ENCODE measurements at regions not wholly inside any gene's neighbourhood (a gene's known extent, or its start where the extent isn't known, plus 50 kb on each side); places are given as distances from the start of the nearest gene placed in this dataset.
A peak's percentile ranks its signal among the peaks of the same experiment; 100 is the strongest.
"Not testable (repeated sequence)": the region's sequence is repeated elsewhere in the genome, so short reads cannot be mapped to it uniquely, and the experiment has no call there.

- Histone ChIP-seq H3K27me3 (peaks cover 22 to 85% (median 75%) of the 10 kb centered on the region in 11 experiments), H3K36me3 (no peaks in the 10 kb centered on the region), H3K4me2 (peak overlapping the region in 2 of 11 experiments; percentile 12 to 13; a peak in 1 of 22 replicates), H3K9ac (no peak overlapping the region), H3K9me3 (replicated peaks in 1 of 11) (no peaks in the 10 kb centered on the region), H3K27ac (no peak overlapping the region), H3K4me1 (peaks cover 0 to 11% (median 0%) of the 10 kb centered on the region in 10 experiments; a peak in 5 of 20 replicates), H4K20me1 (no peaks in the 10 kb centered on the region), H3K4me3 (no peak overlapping the region)
- TF ChIP-seq Cebpa-rat (IDR thresholded peaks at IDR 0.05): no peak
These were observed 1180.2 kb downstream of the FAM133A start for GRCh38 chrX:94854251-94854650.

DNA sequence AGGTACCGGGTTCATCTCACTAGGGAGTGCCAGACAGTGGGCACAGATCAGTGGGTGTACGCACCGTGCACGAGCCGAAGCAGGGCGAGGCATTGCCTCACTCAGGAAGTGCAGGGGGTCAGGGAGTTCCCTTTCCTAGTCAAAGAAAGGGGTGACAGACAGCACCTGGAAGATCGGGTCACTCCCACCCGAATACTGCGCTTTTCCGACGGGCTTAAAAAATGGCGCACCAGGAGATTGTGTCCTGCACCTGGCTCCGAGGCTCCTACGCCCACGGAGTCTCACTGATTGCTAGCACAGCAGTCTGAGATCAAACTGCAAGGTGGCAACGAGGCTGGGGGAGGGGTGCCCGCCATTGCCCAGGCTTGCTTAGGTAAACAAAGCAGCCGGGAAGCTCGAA, 1188.5 kb downstream of the FAM133A start:
- H3K4me1 ChIP-seq; H3K36me3 ChIP-seq; H4K20me1 ChIP-seq; H3K9me3 ChIP-seq (replicated peaks in 1 of 11); H3K9ac ChIP-seq; H3K4me3 ChIP-seq; H3K4me2 ChIP-seq; H3K27ac ChIP-seq: not testable (repeated sequence)
- peaks cover 8 to 49% (median 33%) of the 10 kb centered on the region in 11 experiments; a peak in 20 of 22 replicates for H3K27me3 ChIP-seq

GRCh38 chrX:94871640-94872039, 1197.6 kb downstream of the FAM133A start:
- no peak for TF ChIP-seq Cebpa-rat (IDR thresholded peaks at IDR 0.05)
- H3K9me3 ChIP-seq (replicated peaks in 1 of 11): peaks cover 0 to 13% (median 9%) of the 10 kb centered on the region in 11 experiments; a peak in 15 of 22 replicates
- H3K36me3 ChIP-seq: no peaks in the 10 kb centered on the region
- H3K27me3 ChIP-seq: peaks cover 23 to 53% (median 42%) of the 10 kb centered on the region in 11 experiments; a peak in 20 of 22 replicates
- H4K20me1 ChIP-seq: no peaks in the 10 kb centered on the region; a peak in 1 of 22 replicates
- H3K4me3 ChIP-seq: no peak overlapping the region
- no peaks in the 10 kb centered on the region for H3K4me1 ChIP-seq
- H3K4me2 ChIP-seq: no peak overlapping the region
- no peak overlapping the region for H3K9ac ChIP-seq
- no peak overlapping the region for H3K27ac ChIP-seq

GRCh38 chrX:94901849-94902248, 1227.8 kb downstream of the FAM133A start:
- H3K9ac ChIP-seq: no peak overlapping the region
- peaks cover 0 to 10% (median 0%) of the 10 kb centered on the region in 11 experiments; a peak in 2 of 22 replicates for H4K20me1 ChIP-seq
- H3K36me3 ChIP-seq: no peaks in the 10 kb centered on the region
- H3K4me3 ChIP-seq: no peak overlapping the region
- no peak overlapping the region for H3K27ac ChIP-seq
- no peak for TF ChIP-seq Cebpa-rat (IDR thresholded peaks at IDR 0.05)
- H3K4me1 ChIP-seq: no peaks in the 10 kb centered on the region
- peaks cover 0 to 6% (median 0%) of the 10 kb centered on the region in 11 experiments; a peak in 2 of 22 replicates for H3K9me3 ChIP-seq (replicated peaks in 1 of 11)
- peaks cover 16 to 93% (median 83%) of the 10 kb centered on the region in 11 experiments for H3K27me3 ChIP-seq
- no peak overlapping the region for H3K4me2 ChIP-seq

DNA sequence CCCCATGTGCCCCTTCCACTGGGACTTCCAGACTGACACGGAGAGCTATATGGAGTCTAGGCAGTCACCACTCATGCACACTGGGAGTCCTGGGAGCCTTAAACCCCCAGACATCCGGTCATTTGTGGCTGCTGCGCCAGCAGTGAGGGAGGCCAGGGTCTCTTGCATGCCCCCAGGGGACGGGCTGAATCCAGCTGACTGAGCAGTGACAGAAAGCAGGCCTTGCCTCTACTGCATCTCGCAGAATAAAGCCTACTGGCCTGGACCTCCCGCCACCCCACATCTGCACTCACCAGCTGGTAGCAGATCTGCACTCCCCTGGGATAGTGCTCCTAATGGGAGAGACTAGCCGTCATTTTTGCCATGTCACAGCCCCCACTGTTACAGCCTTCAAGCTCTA, 1234.2 kb downstream of the FAM133A start:
- H3K9ac ChIP-seq: no peak overlapping the region
- H3K4me2 ChIP-seq: no peak overlapping the region
- no peaks in the 10 kb centered on the region for H3K36me3 ChIP-seq
- H4K20me1 ChIP-seq: peaks cover 0 to 6% (median 0%) of the 10 kb centered on the region in 11 experiments; a peak in 1 of 22 replicates
- H3K27me3 ChIP-seq: peaks cover 31 to 92% (median 69%) of the 10 kb centered on the region in 11 experiments
- H3K27ac ChIP-seq: no peak overlapping the region
- no peaks in the 10 kb centered on the region for H3K4me1 ChIP-seq
- no peak for TF ChIP-seq Cebpa-rat (IDR thresholded peaks at IDR 0.05)
- H3K4me3 ChIP-seq: no peak overlapping the region
- no peaks in the 10 kb centered on the region for H3K9me3 ChIP-seq (replicated peaks in 1 of 11)

DNA sequence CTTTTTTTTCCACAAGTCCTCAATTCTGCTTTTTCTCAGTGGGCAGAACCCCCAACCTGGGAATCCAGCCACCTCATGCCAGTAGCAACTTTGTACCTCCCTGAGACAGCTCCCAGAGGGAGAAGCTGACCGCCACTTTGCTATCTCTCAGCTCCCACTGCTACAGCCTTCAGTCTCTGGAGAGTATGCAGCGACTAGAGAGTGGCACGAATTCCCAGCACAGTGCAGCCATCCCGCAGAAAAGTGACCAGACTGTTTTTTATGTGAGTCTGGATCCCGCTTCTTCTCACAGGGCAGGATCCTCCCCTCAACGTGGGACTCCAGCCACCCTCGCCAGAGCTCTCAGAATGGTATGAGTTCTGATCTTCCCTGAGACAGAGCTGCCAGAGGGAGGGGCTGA, 1234.6 kb downstream of the FAM133A start:
- no peak for TF ChIP-seq Cebpa-rat (IDR thresholded peaks at IDR 0.05)
- H3K9ac ChIP-seq: no peak overlapping the region
- H4K20me1 ChIP-seq: peaks cover 0 to 6% (median 0%) of the 10 kb centered on the region in 11 experiments; a peak in 1 of 22 replicates
- no peaks in the 10 kb centered on the region for H3K4me1 ChIP-seq
- H3K27me3 ChIP-seq: peaks cover 31 to 92% (median 68%) of the 10 kb centered on the region in 11 experiments
- no peak overlapping the region for H3K4me2 ChIP-seq
- no peak overlapping the region for H3K4me3 ChIP-seq
- no peaks in the 10 kb centered on the region for H3K9me3 ChIP-seq (replicated peaks in 1 of 11)
- no peak overlapping the region for H3K27ac ChIP-seq
- no peaks in the 10 kb centered on the region for H3K36me3 ChIP-seq

GRCh38 chrX:94914235-94914634, 1240.2 kb downstream of the FAM133A start:
- Histone ChIP-seq H3K9ac (no peak overlapping the region), H4K20me1 (peaks cover 0 to 4% (median 0%) of the 10 kb centered on the region in 11 experiments; a peak in 1 of 22 replicates), H3K27ac (no peak overlapping the region), H3K9me3 (replicated peaks in 1 of 11) (no peaks in the 10 kb centered on the region), H3K4me2 (no peak overlapping the region), H3K36me3 (no peaks in the 10 kb centered on the region), H3K4me1 (no peaks in the 10 kb centered on the region), H3K27me3 (peaks cover 29 to 94% (median 79%) of the 10 kb centered on the region in 11 experiments), H3K4me3 (no peak overlapping the region)
- no peak for TF ChIP-seq Cebpa-rat (IDR thresholded peaks at IDR 0.05)

GRCh38 chrX:94932278-94932965, 1258.4 kb downstream of the FAM133A start:
- Histone ChIP-seq H3K9ac (no peak overlapping the region), H4K20me1 (no peaks in the 10 kb centered on the region), H3K4me3 (no peak overlapping the region), H3K27ac (no peak overlapping the region), H3K36me3 (no peaks in the 10 kb centered on the region), H3K4me2 (no peak overlapping the region), H3K27me3 (peaks cover 17 to 89% (median 86%) of the 10 kb centered on the region in 11 experiments; a peak in 21 of 22 replicates), H3K4me1 (no peaks in the 10 kb centered on the region), H3K9me3 (replicated peaks in 1 of 11) (peaks cover 0 to 19% (median 11%) of the 10 kb centered on the region in 11 experiments; a peak in 13 of 22 replicates)
- TF ChIP-seq Cebpa-rat (IDR thresholded peaks at IDR 0.05): no peak

DNA sequence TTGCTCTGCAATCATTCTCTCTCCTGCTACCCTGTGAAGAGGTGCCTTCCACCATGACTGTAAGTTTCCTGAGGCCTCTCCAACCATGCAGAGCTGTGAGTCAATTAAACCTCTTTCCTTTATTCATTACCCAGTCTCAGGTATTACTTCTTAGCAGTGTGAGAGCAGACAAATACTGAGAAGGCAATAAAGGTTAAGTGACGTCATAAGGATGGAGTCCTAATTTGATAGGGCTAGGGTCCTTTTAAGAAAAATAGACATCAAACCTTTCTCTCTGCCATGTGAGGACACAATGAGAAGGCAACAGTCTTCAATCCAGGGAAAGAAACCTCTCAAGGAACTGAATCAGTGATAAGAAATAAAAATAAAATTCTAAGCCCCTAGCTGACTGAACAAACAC, 1262.7 kb downstream of the FAM133A start:
- no peak overlapping the region for H3K9ac ChIP-seq
- TF ChIP-seq Cebpa-rat (IDR thresholded peaks at IDR 0.05): no peak
- H3K4me3 ChIP-seq: no peak overlapping the region
- no peak overlapping the region for H3K4me2 ChIP-seq
- peaks cover 0 to 24% (median 17%) of the 10 kb centered on the region in 11 experiments; a peak in 17 of 22 replicates for H3K9me3 ChIP-seq (replicated peaks in 1 of 11)
- H3K27ac ChIP-seq: no peak overlapping the region
- peaks cover 16 to 73% (median 65%) of the 10 kb centered on the region in 11 experiments; a peak in 20 of 22 replicates for H3K27me3 ChIP-seq
- H3K4me1 ChIP-seq: no peaks in the 10 kb centered on the region
- no peaks in the 10 kb centered on the region for H3K36me3 ChIP-seq
- H4K20me1 ChIP-seq: no peaks in the 10 kb centered on the region

All from BLaER1 treated with 17β-estradiol and CSF1 and Interleukin-3, amounts not matched to agents 10 nM and 100 nM (cell line).